ENCODE measurements at regions not wholly inside any gene's neighbourhood (a gene's known extent, or its start where the extent isn't known, plus 50 kb on each side); places are given as distances from the start of the nearest gene placed in this dataset.
"Not testable (repeated sequence)": the region's sequence is repeated elsewhere in the genome, so short reads cannot be mapped to it uniquely, and the experiment has no call there.

GRCh38 chr22:48919187-48919590, 908.5 kb downstream of the BRD1 start:
- no peak for FAIRE-seq
- no peak for DNase-seq (ENCODE audit: low spot score)

- FAIRE-seq (no peak), DNase-seq (ENCODE audit: low spot score) (no peak)
Measured at GRCh38 chr22:48918585-48919186, 909.0 kb downstream of the BRD1 start.

GRCh38 chr22:48912356-48913066, 915.2 kb downstream of the BRD1 start:
- DNase-seq (ENCODE audit: low spot score); FAIRE-seq: not testable (repeated sequence)

GRCh38 chr22:48911647-48912046, 916.0 kb downstream of the BRD1 start:
- FAIRE-seq; DNase-seq (ENCODE audit: low spot score): not testable (repeated sequence)

- DNase-seq (ENCODE audit: low spot score); FAIRE-seq: not testable (repeated sequence)
Measured at GRCh38 chr22:48911067-48911466, 916.6 kb downstream of the BRD1 start.

GRCh38 chr22:48908547-48908946, 919.1 kb downstream of the BRD1 start:
- DNase-seq (ENCODE audit: low spot score) (no peak), FAIRE-seq (no peak)

GRCh38 chr22:48907591-48907990, 920.1 kb downstream of the BRD1 start:
- no peak for FAIRE-seq

GRCh38 chr22:48906216-48906835, 921.3 kb downstream of the BRD1 start:
- DNase-seq (ENCODE audit: low spot score), result no peak
- no peak for FAIRE-seq

More at GRCh38 chr22:48907591-48907990, 920.1 kb downstream of the BRD1 start:
- DNase-seq (ENCODE audit: low spot score), result no peak

- FAIRE-seq (no peak), DNase-seq (ENCODE audit: low spot score) (no peak)
Measured at GRCh38 chr22:48905206-48905975, 922.3 kb downstream of the BRD1 start.

GRCh38 chr22:48902983-48903650, 924.6 kb downstream of the BRD1 start:
- FAIRE-seq (no peak), DNase-seq (ENCODE audit: low spot score) (no peak)

GRCh38 chr22:48902001-48902869, 925.4 kb downstream of the BRD1 start:
- FAIRE-seq, result no peak
- no peak for DNase-seq (ENCODE audit: low spot score)

GRCh38 chr22:48901324-48901723, 926.3 kb downstream of the BRD1 start:
- FAIRE-seq (no peak), DNase-seq (ENCODE audit: low spot score) (no peak)

GRCh38 chr22:48900626-48901025, 927.0 kb downstream of the BRD1 start:
- no peak for DNase-seq (ENCODE audit: low spot score)
- FAIRE-seq, result no peak

GRCh38 chr22:48900327-48900597, 927.4 kb downstream of the BRD1 start:
- FAIRE-seq (no peak), DNase-seq (ENCODE audit: low spot score) (no peak)

GRCh38 chr22:48899523-48900326, 927.9 kb downstream of the BRD1 start:
- no peak for FAIRE-seq

GRCh38 chr22:48898524-48899250, 929.0 kb downstream of the BRD1 start:
- DNase-seq (ENCODE audit: low spot score) (no peak), FAIRE-seq (no peak)

More at GRCh38 chr22:48899523-48900326, 927.9 kb downstream of the BRD1 start:
- no peak for DNase-seq (ENCODE audit: low spot score)

GRCh38 chr22:48897645-48898370, 929.9 kb downstream of the BRD1 start:
- DNase-seq (ENCODE audit: low spot score) (no peak), FAIRE-seq (no peak)

All from RCC 7860 (cell line).